ENCODE measurements at regions not wholly inside any gene's neighbourhood (a gene's known extent, or its start where the extent isn't known, plus 50 kb on each side); places are given as distances from the start of the nearest gene placed in this dataset.
A peak's percentile ranks its signal among the peaks of the same experiment; 100 is the strongest.

- no peak overlapping the region for H3K27ac ChIP-seq
- H3K36me3 ChIP-seq (replicated peaks in 1 of 2; ENCODE audit: insufficient read depth in 1 of 2, low read depth in 2 of 2): no peaks in the 10 kb centered on the region
- H3K9me3 ChIP-seq: no peaks in the 10 kb centered on the region
- H3K27me3 ChIP-seq: no peaks in the 10 kb centered on the region
- ATAC-seq (no peak), DNase-seq (no peak)
- intact Hi-C loops (cut with DNase I): no loop called here
- no peak overlapping the region for H3K4me3 ChIP-seq
- no peaks in the 10 kb centered on the region for H3K4me1 ChIP-seq
- no peak for TF ChIP-seq CTCF (IDR thresholded peaks at IDR 0.05)
- TF ChIP-seq POLR2A (IDR thresholded peaks at IDR 0.05): no peak
These were observed 1860.8 kb upstream of the LRRTM1 start for GRCh38 chr2:82165377-82165776.

- Histone ChIP-seq H3K4me1 (no peaks in the 10 kb centered on the region), H3K36me3 (replicated peaks in 1 of 2; ENCODE audit: insufficient read depth in 1 of 2, low read depth in 2 of 2) (no peaks in the 10 kb centered on the region), H3K4me3 (no peak overlapping the region), H3K27ac (no peak overlapping the region), H3K9me3 (no peaks in the 10 kb centered on the region), H3K27me3 (no peaks in the 10 kb centered on the region)
- 68 to 71% methylated on average over 2 of the region's 2 CpGs for WGBS, 2 donors
- TF ChIP-seq CTCF (IDR thresholded peaks at IDR 0.05): no peak
- TF ChIP-seq POLR2A (IDR thresholded peaks at IDR 0.05): no peak
- intact Hi-C loops (cut with DNase I): no loop called here
- DNase-seq: no peak
- ATAC-seq: no peak
These were observed 1853.6 kb upstream of the LRRTM1 start for GRCh38 chr2:82158150-82158549.

- intact Hi-C loops (cut with DNase I): no loop called here
- no peaks in the 10 kb centered on the region for H3K4me1 ChIP-seq
- TF ChIP-seq CTCF (IDR thresholded peaks at IDR 0.05): no peak
- TF ChIP-seq POLR2A (IDR thresholded peaks at IDR 0.05): no peak
- H3K36me3 ChIP-seq (replicated peaks in 1 of 2; ENCODE audit: insufficient read depth in 1 of 2, low read depth in 2 of 2): no peaks in the 10 kb centered on the region
- no peak for ATAC-seq
- H3K27me3 ChIP-seq: no peaks in the 10 kb centered on the region
- H3K9me3 ChIP-seq: no peaks in the 10 kb centered on the region
- H3K27ac ChIP-seq: no peak overlapping the region
- 83% methylated on average over 4 of the region's 4 CpGs for WGBS, 2 donors
- no peak overlapping the region for H3K4me3 ChIP-seq
- no peak for DNase-seq
These were observed 1850.9 kb upstream of the LRRTM1 start for GRCh38 chr2:82155469-82155868.

GRCh38 chr2:82143343-82143742, 1838.8 kb upstream of the LRRTM1 start:
- ATAC-seq (no peak), DNase-seq (no peak)
- no peak overlapping the region for H3K4me3 ChIP-seq
- no peaks in the 10 kb centered on the region for H3K36me3 ChIP-seq (replicated peaks in 1 of 2; ENCODE audit: insufficient read depth in 1 of 2, low read depth in 2 of 2)
- no peak for TF ChIP-seq POLR2A (IDR thresholded peaks at IDR 0.05)
- no peak for TF ChIP-seq CTCF (IDR thresholded peaks at IDR 0.05)
- H3K27me3 ChIP-seq: no peaks in the 10 kb centered on the region
- H3K4me1 ChIP-seq: peaks cover 10% of the 10 kb centered on the region
- intact Hi-C loops (cut with DNase I): no loop called here
- H3K27ac ChIP-seq: no peak overlapping the region
- H3K9me3 ChIP-seq: no peaks in the 10 kb centered on the region

- Histone ChIP-seq H3K36me3 (replicated peaks in 1 of 2; ENCODE audit: insufficient read depth in 1 of 2, low read depth in 2 of 2) (no peaks in the 10 kb centered on the region), H3K27me3 (no peaks in the 10 kb centered on the region), H3K4me1 (peaks cover 10% of the 10 kb centered on the region), H3K27ac (peak overlapping the region in 2 of 4 donors; percentile 18 to 74), H3K9me3 (no peaks in the 10 kb centered on the region), H3K4me3 (no peak overlapping the region)
- WGBS, 2 donors: 15 to 17% methylated on average over 5 of the region's 5 CpGs
- DNase-seq (peak in 3 of 4 donors; percentile 4 to 20 (median 12)), ATAC-seq (peak; percentile 83)
- intact Hi-C loops (cut with DNase I): no loop called here
- TF ChIP-seq POLR2A (IDR thresholded peaks at IDR 0.05): no peak
- no peak for TF ChIP-seq CTCF (IDR thresholded peaks at IDR 0.05)
These were observed 1835.5 kb upstream of the LRRTM1 start for GRCh38 chr2:82139979-82140611.

Data from body of pancreas (tissue), 4 donors.